ENCODE measurements at regions not wholly inside any gene's neighbourhood (a gene's known extent, or its start where the extent isn't known, plus 50 kb on each side); places are given as distances from the start of the nearest gene placed in this dataset.

DNA sequence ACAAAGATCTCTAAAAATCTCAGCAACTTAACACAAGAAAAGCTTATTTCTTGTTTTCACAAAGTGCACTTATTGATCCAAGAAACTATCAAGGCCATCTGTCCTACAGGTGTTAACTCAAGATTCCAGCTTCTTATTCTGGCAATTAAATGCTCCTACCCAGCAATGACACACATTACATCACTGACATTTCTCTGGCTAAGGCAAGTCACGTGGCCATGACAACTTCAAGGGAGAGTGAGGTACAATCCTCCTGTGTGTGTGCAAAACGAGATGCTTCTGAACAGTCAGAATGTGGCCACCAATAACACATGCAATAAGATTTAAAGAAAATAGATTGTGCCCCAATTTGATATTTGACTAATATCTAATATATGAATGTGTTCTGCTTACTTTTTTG is 169.3 kb upstream of the BTBD3 start:
- TF ChIP-seq, protein P1, sequence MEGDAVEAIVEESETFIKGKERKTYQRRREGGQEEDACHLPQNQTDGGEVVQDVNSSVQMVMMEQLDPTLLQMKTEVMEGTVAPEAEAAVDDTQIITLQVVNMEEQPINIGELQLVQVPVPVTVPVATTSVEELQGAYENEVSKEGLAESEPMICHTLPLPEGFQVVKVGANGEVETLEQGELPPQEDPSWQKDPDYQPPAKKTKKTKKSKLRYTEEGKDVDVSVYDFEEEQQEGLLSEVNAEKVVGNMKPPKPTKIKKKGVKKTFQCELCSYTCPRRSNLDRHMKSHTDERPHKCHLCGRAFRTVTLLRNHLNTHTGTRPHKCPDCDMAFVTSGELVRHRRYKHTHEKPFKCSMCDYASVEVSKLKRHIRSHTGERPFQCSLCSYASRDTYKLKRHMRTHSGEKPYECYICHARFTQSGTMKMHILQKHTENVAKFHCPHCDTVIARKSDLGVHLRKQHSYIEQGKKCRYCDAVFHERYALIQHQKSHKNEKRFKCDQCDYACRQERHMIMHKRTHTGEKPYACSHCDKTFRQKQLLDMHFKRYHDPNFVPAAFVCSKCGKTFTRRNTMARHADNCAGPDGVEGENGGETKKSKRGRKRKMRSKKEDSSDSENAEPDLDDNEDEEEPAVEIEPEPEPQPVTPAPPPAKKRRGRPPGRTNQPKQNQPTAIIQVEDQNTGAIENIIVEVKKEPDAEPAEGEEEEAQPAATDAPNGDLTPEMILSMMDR (conservative IDR thresholded peaks at IDR 0.05; ENCODE audit: control insufficient read depth, insufficient read depth, low read depth, low read length): no peak
- DNase-seq (ENCODE audit: low read depth): no peak
- H3K4me3 ChIP-seq (ENCODE audit: control insufficient read depth, low read depth, low read length): no peak overlapping the region

DNA sequence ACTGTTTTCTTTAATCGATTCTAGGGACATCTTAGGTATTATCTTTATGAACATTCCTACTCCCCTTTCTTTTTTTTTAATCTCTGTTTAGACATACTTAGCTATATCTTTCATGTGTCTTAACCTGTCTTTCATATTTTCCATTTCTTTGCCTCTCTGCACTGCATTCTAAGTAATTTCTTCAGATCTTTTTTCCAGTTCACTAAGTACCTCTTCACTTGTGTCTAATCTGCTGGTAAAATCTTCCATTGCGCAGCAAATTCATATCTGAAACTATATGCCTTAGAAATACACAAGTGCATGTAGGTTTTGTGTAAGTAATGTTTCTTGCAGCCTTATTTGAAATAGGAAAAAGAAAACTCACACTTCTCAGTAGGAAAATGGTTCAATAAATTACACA is 165.4 kb upstream of the BTBD3 start:
- TF ChIP-seq, protein P1 (conservative IDR thresholded peaks at IDR 0.05; ENCODE audit: control insufficient read depth, insufficient read depth, low read depth, low read length): no peak
- H3K4me3 ChIP-seq (ENCODE audit: control insufficient read depth, low read depth, low read length): no peak overlapping the region
- no peak for DNase-seq (ENCODE audit: low read depth)

DNA sequence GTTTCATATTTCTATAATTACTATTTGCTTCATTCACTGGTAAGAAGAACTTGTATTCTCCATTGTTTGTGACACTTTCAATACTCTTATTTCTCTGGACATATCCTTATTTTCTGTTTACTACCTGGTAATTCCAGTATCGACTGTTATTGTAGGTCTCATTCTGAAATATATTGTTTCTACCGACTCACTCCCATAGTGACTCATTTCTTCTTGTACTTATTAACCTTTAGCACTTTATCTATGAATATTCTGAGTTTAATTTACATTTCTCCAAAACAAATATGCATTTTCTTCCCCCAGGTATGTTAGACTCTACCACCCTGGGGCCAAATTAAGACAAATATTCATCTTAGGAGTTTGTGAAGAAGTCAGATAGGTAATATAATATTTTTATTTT is 164.5 kb upstream of the BTBD3 start:
- DNase-seq (ENCODE audit: low read depth): no peak
- TF ChIP-seq, protein P1 (conservative IDR thresholded peaks at IDR 0.05; ENCODE audit: control insufficient read depth, insufficient read depth, low read depth, low read length): no peak
- no peak overlapping the region for H3K4me3 ChIP-seq (ENCODE audit: control insufficient read depth, low read depth, low read length)

DNA sequence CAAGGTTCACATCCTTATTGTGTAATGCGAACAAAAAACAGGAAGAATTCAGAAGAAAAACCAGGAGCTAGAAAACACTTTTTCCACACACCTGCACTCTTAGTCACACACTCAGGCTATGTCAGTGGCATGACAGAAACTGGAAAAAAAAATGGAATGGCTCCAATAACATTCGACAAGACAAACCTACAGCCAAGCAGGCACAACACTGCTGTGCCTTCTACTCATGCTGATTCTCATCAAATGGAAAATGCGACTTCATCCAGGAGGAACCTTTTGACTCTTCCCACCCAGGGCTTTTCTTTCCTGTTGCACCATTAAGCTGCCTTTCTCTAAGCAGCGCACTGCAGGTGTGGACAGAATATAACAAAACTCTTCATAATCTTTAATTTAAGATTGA is 163.2 kb upstream of the BTBD3 start:
- TF ChIP-seq, protein P1 (conservative IDR thresholded peaks at IDR 0.05; ENCODE audit: control insufficient read depth, insufficient read depth, low read depth, low read length): no peak
- no peak for DNase-seq (ENCODE audit: low read depth)

DNA sequence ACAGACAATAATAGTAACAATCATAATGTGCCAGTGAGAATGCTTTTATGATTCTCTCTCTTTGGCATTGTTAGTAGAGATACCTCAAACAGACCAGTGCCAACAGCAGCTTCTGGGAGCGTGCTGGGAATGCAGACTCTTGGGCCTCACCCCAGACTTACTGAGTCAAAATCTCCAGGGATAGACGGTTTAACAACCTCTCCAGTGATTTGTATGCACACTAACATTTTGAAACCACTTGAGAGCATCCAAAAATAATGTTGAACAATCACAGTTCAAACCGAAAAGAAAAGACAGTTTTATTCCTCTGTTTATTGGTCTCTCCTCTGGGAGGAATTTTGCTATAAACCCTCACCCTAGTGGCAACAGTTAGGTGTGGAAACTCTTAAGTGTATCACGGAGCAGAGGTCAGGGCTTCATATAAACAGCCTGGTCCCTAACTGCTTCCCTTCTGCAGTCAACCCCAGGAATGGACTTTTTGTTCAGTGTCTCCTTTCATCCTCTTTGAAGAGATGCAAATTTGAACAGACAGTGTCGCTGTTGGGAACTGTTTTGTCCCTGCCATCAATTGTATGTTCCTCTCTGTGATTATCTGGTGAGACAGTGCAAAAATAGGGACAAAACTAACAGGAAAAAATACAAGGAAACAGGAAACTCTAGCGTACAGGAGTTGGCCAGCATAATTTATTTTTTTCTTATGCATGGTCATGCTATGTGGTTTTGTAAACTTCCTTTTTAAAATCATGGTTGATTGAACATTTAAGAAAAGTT is 162.4 kb upstream of the BTBD3 start:
- no peak overlapping the region for H3K4me3 ChIP-seq (ENCODE audit: control insufficient read depth, low read depth, low read length)
- peak; percentile 8 for DNase-seq (ENCODE audit: low read depth)
- TF ChIP-seq, protein P1 (conservative IDR thresholded peaks at IDR 0.05; ENCODE audit: control insufficient read depth, insufficient read depth, low read depth, low read length): no peak

More for the DNA sequence above, 163.2 kb upstream of the BTBD3 start:
- H3K4me3 ChIP-seq (ENCODE audit: control insufficient read depth, low read depth, low read length): no peak overlapping the region

DNA sequence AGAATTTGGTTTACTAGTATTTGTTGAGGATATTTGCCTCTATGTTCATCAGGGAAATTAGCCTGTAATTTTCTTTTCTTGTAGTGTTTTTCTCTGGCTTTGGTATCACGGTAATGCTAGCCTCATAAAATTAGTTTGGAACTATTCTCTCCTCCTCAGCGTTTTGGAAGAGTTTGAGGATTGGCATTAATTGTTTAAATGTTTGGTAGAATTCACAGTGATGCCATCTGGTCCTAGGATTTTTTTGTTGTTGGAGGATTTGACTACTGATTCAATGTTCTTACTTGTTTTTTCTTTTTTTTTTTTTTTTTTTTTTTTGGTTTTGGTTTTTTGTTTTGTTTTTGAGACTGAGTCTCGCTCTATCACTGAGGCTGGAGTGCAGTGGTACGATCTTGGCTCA is 156.2 kb upstream of the BTBD3 start:
- H3K4me3 ChIP-seq (ENCODE audit: control insufficient read depth, low read depth, low read length): no peak overlapping the region
- DNase-seq (ENCODE audit: low read depth): no peak
- TF ChIP-seq, protein P1 (conservative IDR thresholded peaks at IDR 0.05; ENCODE audit: control insufficient read depth, insufficient read depth, low read depth, low read length): no peak

Measured in fibroblast of mammary gland (primary cell).